ENCODE measurements at regions not wholly inside any gene's neighbourhood (a gene's known extent, or its start where the extent isn't known, plus 50 kb on each side); places are given as distances from the start of the nearest gene placed in this dataset.

GRCh38 chr12:28817524-28817923 lies 331.6 kb upstream of the FAR2 start:
- TF ChIP-seq TCF12 (IDR thresholded peaks at IDR 0.05; ENCODE audit: low read depth) (no peak), NFIC (IDR thresholded peaks at IDR 0.05) (no peak), TEAD4 (IDR thresholded peaks at IDR 0.05) (no peak), EGR1 (IDR thresholded peaks at IDR 0.05) (no peak), RAD21 (IDR thresholded peaks at IDR 0.05; ENCODE audit: low read depth) (no peak)

- TF ChIP-seq NFIC (IDR thresholded peaks at IDR 0.05) (no peak), TCF12 (IDR thresholded peaks at IDR 0.05; ENCODE audit: low read depth) (no peak), EP300 (IDR thresholded peaks at IDR 0.05; ENCODE audit: borderline replicate concordance) (no peak), CREB1 (IDR thresholded peaks at IDR 0.05; ENCODE audit: low read depth) (no peak), EGR1 (IDR thresholded peaks at IDR 0.05) (no peak), FOXM1 (IDR thresholded peaks at IDR 0.05; ENCODE audit: borderline replicate concordance, low read depth) (no peak), TEAD4 (IDR thresholded peaks at IDR 0.05) (no peak)
These were observed 324.8 kb upstream of the FAR2 start for GRCh38 chr12:28824193-28824846.

- no peak for TF ChIP-seq NFIC (IDR thresholded peaks at IDR 0.05)
- TF ChIP-seq TAF1 (IDR thresholded peaks at IDR 0.05; ENCODE audit: low read depth): no peak
- TF ChIP-seq CREB1 (IDR thresholded peaks at IDR 0.05; ENCODE audit: low read depth): no peak
- TF ChIP-seq RAD21 (IDR thresholded peaks at IDR 0.05; ENCODE audit: low read depth): no peak
- TF ChIP-seq EP300 (IDR thresholded peaks at IDR 0.05; ENCODE audit: borderline replicate concordance): no peak
- no peak for TF ChIP-seq TCF12 (IDR thresholded peaks at IDR 0.05; ENCODE audit: low read depth)
- TF ChIP-seq MAX (IDR thresholded peaks at IDR 0.05): no peak
- TF ChIP-seq ZBTB7A (IDR thresholded peaks at IDR 0.05; ENCODE audit: low read depth): no peak
- no peak for TF ChIP-seq FOXM1 (IDR thresholded peaks at IDR 0.05; ENCODE audit: borderline replicate concordance, low read depth)
- no peak for TF ChIP-seq CEBPB (IDR thresholded peaks at IDR 0.05)
- no peak for TF ChIP-seq EGR1 (IDR thresholded peaks at IDR 0.05)
- TF ChIP-seq USF1 (IDR thresholded peaks at IDR 0.05): no peak
- no peak for TF ChIP-seq YY1 (IDR thresholded peaks at IDR 0.05; ENCODE audit: low read depth)
- no peak for TF ChIP-seq TEAD4 (IDR thresholded peaks at IDR 0.05)
These were observed 324.2 kb upstream of the FAR2 start for GRCh38 chr12:28824849-28825248.

GRCh38 chr12:28826766-28827165 lies 322.3 kb upstream of the FAR2 start:
- TF ChIP-seq EGR1 (IDR thresholded peaks at IDR 0.05) (no peak), TEAD4 (IDR thresholded peaks at IDR 0.05) (no peak), NFIC (IDR thresholded peaks at IDR 0.05) (no peak), TAF1 (IDR thresholded peaks at IDR 0.05; ENCODE audit: low read depth) (no peak), FOXM1 (IDR thresholded peaks at IDR 0.05; ENCODE audit: borderline replicate concordance, low read depth) (no peak), CREB1 (IDR thresholded peaks at IDR 0.05; ENCODE audit: low read depth) (no peak), EP300 (IDR thresholded peaks at IDR 0.05; ENCODE audit: borderline replicate concordance) (no peak), YY1 (IDR thresholded peaks at IDR 0.05; ENCODE audit: low read depth) (no peak), USF1 (IDR thresholded peaks at IDR 0.05) (no peak), RAD21 (IDR thresholded peaks at IDR 0.05; ENCODE audit: low read depth) (no peak), MAX (IDR thresholded peaks at IDR 0.05) (no peak), ZBTB7A (IDR thresholded peaks at IDR 0.05; ENCODE audit: low read depth) (no peak), CEBPB (IDR thresholded peaks at IDR 0.05) (no peak), REST (IDR thresholded peaks at IDR 0.05; ENCODE audit: low read depth) (no peak), TCF12 (IDR thresholded peaks at IDR 0.05; ENCODE audit: low read depth) (no peak)

GRCh38 chr12:28827861-28828260 lies 321.2 kb upstream of the FAR2 start:
- no peak for TF ChIP-seq CREB1 (IDR thresholded peaks at IDR 0.05; ENCODE audit: low read depth)
- no peak for TF ChIP-seq TCF12 (IDR thresholded peaks at IDR 0.05; ENCODE audit: low read depth)

- TF ChIP-seq CREB1 (IDR thresholded peaks at IDR 0.05; ENCODE audit: low read depth): no peak
These were observed 320.8 kb upstream of the FAR2 start for GRCh38 chr12:28828318-28828717.

- TF ChIP-seq TAF1 (IDR thresholded peaks at IDR 0.05; ENCODE audit: low read depth) (no peak), NFIC (IDR thresholded peaks at IDR 0.05) (no peak), EGR1 (IDR thresholded peaks at IDR 0.05) (no peak), CREB1 (IDR thresholded peaks at IDR 0.05; ENCODE audit: low read depth) (no peak), CEBPB (IDR thresholded peaks at IDR 0.05) (no peak), YY1 (IDR thresholded peaks at IDR 0.05; ENCODE audit: low read depth) (no peak), TCF12 (IDR thresholded peaks at IDR 0.05; ENCODE audit: low read depth) (no peak), USF1 (IDR thresholded peaks at IDR 0.05) (no peak), ZBTB7A (IDR thresholded peaks at IDR 0.05; ENCODE audit: low read depth) (no peak), FOXM1 (IDR thresholded peaks at IDR 0.05; ENCODE audit: borderline replicate concordance, low read depth) (no peak)
These were observed 318.6 kb upstream of the FAR2 start for GRCh38 chr12:28830491-28830890.

All from Ishikawa (cell line).